ENCODE measurements at regions not wholly inside any gene's neighbourhood (a gene's known extent, or its start where the extent isn't known, plus 50 kb on each side); places are given as distances from the start of the nearest gene placed in this dataset.

- no peaks in the 10 kb centered on the region for H3K36me3 ChIP-seq
- intact Hi-C loops (cut with DNase I): no loop called here
Observed at GRCh38 chr18:5667356-5667755, 123.6 kb upstream of the EPB41L3 start.

GRCh38 chr18:5662586-5663090, 118.8 kb upstream of the EPB41L3 start:
- Histone ChIP-seq H3K9ac (ENCODE audit: low read depth in 2 of 2, low read length in 2 of 2) (no peak overlapping the region), H3K4me3 (no peak overlapping the region)
- no peak for TF ChIP-seq CTCF (IDR thresholded peaks at IDR 0.05)

More at GRCh38 chr18:5667356-5667755, 123.6 kb upstream of the EPB41L3 start:
- Histone ChIP-seq H3K27me3 (no peaks in the 10 kb centered on the region), H3K9ac (ENCODE audit: low read depth in 2 of 2, low read length in 2 of 2) (no peak overlapping the region), H3K27ac (no peak overlapping the region), H3K4me1 (no peaks in the 10 kb centered on the region), H3K9me3 (no peaks in the 10 kb centered on the region), H3K4me3 (no peak overlapping the region)
- no peak for DNase-seq
- TF ChIP-seq CTCF (IDR thresholded peaks at IDR 0.05): no peak

GRCh38 chr18:5661179-5661578, 117.4 kb upstream of the EPB41L3 start:
- Histone ChIP-seq H3K9ac (ENCODE audit: low read depth in 2 of 2, low read length in 2 of 2) (no peak overlapping the region), H3K27me3 (no peaks in the 10 kb centered on the region), H3K9me3 (no peaks in the 10 kb centered on the region), H3K27ac (no peak overlapping the region), H3K4me1 (no peaks in the 10 kb centered on the region), H3K4me3 (no peak overlapping the region), H3K36me3 (no peaks in the 10 kb centered on the region)
- intact Hi-C loops (cut with DNase I): no loop called here
- no peak for DNase-seq
- TF ChIP-seq CTCF (IDR thresholded peaks at IDR 0.05): no peak

More at GRCh38 chr18:5662586-5663090, 118.8 kb upstream of the EPB41L3 start:
- H3K27me3 ChIP-seq: no peaks in the 10 kb centered on the region
- intact Hi-C loops (cut with DNase I): no loop called here
- no peak overlapping the region for H3K27ac ChIP-seq
- no peaks in the 10 kb centered on the region for H3K4me1 ChIP-seq
- no peak for DNase-seq
- no peaks in the 10 kb centered on the region for H3K36me3 ChIP-seq
- no peaks in the 10 kb centered on the region for H3K9me3 ChIP-seq

- Histone ChIP-seq H3K4me3 (no peak overlapping the region), H3K9ac (ENCODE audit: low read depth in 2 of 2, low read length in 2 of 2) (no peak overlapping the region), H3K36me3 (no peaks in the 10 kb centered on the region), H3K4me1 (no peaks in the 10 kb centered on the region), H3K27ac (no peak overlapping the region), H3K9me3 (no peaks in the 10 kb centered on the region), H3K27me3 (no peaks in the 10 kb centered on the region)
- intact Hi-C loops (cut with DNase I): no loop called here
- no peak for DNase-seq
- no peak for TF ChIP-seq CTCF (IDR thresholded peaks at IDR 0.05)
Observed at GRCh38 chr18:5653802-5654201, 110.0 kb upstream of the EPB41L3 start.

GRCh38 chr18:5651736-5652135, 107.9 kb upstream of the EPB41L3 start:
- Histone ChIP-seq H3K4me1 (no peaks in the 10 kb centered on the region), H3K36me3 (no peaks in the 10 kb centered on the region), H3K9ac (ENCODE audit: low read depth in 2 of 2, low read length in 2 of 2) (no peak overlapping the region), H3K27ac (no peak overlapping the region), H3K9me3 (no peaks in the 10 kb centered on the region), H3K4me3 (no peak overlapping the region), H3K27me3 (no peaks in the 10 kb centered on the region)
- TF ChIP-seq CTCF (IDR thresholded peaks at IDR 0.05): no peak
- intact Hi-C loops (cut with DNase I): no loop called here
- no peak for DNase-seq
